SKM-1 treated with dmso at 0.1 percent for 144 hours (cell line): ENCODE measurements at regions not wholly inside any gene's neighbourhood (a gene's known extent, or its start where the extent isn't known, plus 50 kb on each side); places are given as distances from the start of the nearest gene placed in this dataset.
"Not testable (repeated sequence)": the region's sequence is repeated elsewhere in the genome, so short reads cannot be mapped to it uniquely, and the experiment has no call there.

Source experiments
- DNase-seq: peaks from one replicate; lab custom pipeline; 2025; ENCODE audit not compliant: unreplicated experiment; lab: John Stamatoyannopoulos, UW

DNA sequence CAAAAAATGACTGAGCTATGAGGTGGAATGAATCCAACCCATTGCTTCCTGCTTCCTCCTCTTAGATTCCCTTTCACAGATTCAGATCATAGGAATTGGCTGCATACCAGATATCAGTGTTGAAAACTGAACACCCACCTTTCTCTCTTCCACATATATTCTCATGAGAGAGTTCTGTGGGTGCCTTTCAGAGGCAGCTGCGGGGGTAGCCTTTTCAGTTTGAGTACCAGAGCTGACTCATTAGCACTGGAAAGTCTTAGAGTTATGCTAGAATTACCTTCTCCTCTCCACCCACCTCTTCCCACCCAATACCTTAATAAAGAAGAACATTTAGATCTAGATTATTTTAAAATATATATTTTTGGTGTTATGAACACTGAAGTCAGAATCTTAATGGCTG is 495.4 kb upstream of the SEL1L start:
- DNase-seq = no peak

DNA sequence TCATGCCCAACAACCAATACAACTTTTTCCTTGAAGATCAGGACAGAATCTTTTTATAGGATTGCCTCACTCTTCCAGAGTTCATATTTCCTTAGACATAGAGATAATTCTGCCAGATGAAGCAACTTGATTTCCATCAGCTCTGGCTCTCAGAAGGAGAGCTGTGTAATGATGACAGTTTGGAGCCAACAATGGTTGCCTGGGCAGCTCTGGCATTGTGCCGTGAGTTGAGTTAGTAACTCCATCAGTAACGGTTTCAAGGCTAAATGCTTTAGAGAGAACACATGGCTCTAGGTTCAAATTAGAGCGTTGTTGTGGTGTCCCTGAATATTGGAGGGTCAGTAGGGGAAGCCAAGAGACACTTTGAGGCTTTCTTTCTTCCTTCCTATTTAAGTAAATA is 501.7 kb upstream of the SEL1L start:
- no peak for DNase-seq

DNA sequence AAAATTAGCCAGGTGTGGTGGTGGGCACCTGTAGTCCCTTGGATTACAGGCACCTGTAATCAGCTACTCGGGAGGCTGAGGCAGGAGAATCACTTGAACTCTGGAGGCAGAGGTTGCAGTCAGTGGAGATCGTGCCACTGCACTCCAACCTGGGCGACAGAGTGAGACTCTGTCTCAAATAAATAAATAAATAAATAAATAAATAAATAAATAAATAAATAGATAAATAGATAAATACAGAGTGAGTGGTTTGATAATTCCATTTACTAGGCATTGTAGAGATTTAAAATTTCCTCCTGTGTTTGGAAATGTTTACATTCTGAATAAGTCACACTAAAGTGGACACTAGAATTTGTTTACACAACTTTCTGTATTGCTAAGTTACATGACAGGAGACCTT is 504.4 kb upstream of the SEL1L start:
- DNase-seq = not testable (repeated sequence)

DNA sequence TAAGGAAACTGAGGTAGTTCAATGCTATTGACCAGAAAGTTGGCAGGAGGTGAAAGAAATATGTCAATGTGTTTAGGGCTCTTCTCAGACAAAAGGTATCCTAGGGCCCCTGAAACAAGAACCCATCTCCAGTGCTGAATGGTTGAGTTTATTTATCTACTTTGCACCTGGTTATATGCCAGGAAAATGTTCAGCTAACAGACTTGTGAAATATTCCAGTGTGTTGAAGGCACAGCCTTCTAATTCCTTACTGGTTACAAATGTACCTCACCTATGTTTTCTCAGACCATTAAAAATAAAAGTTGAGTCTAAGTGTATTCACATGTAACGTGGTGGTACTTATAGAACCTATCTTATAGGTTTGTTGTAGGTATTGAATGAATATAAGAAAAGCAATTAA is 511.7 kb upstream of the SEL1L start:
- no peak for DNase-seq

DNA sequence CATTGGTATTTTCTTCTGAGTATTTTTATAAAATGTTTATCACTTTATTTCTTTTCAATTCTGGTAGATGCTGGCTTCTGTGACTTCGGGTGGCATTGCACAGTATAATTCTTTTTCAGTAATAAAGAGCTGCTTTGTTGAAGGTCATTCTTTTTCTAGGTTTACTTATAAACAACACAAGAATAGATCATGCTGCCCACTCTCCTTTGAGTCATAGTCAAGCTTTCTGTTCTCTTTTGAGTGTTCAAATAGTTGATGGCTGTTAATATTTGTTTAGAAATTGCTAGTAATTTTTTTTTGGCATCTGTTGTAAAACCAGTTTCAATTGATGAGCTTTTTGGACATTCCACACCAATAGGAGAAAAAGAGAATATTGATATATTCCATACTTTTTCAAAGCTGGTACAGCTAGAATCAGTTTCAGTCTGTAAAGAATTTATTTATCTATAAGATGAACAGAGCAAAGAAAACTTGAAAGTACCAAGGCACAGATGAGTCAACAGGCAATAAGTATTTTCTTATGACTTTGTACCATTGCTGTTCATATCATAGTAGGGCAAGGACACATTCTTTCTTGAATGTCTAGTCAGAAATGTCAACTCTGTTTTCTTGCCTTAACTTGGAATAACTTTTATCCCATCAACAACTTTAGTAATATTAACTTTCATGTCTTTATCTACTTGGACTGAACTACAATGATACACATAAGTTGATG is 513.0 kb upstream of the SEL1L start:
- no peak for DNase-seq

DNA sequence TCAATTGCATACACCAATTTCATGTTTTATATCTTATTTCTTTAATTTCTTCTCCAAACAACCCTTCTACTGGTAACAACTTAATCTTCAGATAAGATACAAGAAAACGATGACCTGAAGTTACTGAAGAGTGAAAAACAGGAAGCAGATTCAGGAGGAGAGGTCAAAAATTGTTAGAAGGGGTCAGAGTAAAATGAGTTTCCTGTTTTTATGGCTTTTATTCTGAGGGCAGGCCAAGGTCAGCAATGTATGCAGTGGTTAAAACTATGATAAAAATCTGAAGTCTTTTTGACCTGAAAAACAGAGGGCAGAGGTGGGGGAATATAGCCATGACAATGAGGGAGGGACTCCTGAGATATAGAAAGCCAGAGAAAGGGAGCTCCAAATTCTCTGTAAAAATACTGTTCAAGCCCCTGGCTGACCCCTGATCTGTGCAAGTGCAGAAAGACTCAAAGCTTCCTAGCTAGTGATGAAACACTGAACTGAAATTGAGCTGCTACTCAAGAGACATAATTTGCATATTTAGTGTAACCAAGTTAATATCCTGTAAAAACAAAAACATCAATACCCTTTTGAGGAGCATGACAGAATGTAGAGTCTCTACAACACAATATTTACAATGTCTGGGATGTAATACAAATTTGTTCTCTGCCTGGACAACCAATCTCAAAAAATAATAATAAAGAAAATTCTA is 514.3 kb upstream of the SEL1L start:
- DNase-seq = peak; percentile 7

DNA sequence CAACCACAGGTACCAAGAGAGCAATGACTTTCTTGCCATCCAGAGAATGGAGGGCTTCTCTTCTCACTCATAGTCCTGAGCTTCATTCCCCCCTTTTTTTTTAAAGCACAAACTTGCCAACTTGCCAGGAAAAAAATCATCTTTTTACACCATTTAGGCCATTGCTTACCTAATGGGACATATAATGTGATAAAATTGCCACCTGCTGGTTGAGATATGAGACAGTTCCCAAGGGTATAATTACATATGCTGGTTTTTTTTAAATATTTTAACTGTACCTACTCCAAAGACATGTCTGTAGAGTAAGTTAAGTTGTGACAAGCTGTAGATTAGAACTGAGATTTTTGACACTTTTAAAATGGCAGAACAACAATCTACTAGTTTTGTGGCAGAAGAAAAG is 519.1 kb upstream of the SEL1L start:
- no peak for DNase-seq

DNA sequence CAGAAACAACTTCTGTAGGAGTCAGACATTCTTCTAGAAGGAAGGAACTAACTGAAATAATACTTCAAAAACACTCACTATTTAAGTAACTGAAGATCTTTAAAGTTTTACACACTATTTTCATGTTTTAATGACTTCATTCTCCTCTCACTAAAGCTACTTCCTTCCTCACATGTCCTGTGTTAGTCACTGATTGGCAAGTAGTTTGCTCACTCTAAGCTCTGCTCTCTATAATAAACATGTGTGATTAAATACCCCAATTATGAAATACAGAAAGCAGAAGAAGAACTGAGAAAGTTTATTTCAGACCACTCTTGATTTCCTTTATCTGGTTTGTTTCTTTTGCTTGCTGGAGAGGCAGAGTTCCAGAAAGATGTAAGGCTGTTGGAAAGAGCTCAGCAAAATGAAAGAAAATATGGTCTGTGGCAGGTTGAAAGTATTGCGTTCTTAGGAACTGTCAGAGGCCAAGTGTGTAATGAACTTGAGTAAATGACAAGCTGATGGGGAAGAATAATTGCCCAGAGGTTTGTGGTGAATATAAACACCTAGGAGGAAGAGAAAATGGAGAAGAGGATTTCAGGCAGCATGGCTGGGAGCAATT is 522.0 kb upstream of the SEL1L start:
- peak; percentile 23 for DNase-seq

DNA sequence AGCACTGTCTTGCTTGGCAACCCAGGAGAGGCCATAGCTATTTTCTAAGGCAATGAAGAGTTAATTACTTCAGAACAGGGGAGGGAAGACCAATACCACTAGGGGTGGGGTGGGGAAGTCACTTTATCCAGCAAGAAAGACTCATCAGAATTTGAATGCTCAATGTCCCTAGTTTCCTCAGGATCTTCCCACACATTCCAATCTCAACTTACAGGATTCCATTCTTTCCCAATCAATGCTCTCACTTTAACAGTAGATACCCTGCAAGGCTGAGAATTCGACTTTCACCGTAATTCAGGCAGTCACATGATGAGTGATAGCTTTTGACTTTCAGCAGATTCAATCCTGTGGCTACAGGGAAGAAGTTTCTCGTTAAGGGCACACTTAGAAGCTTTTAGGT is 526.6 kb upstream of the SEL1L start:
- DNase-seq = no peak

DNA sequence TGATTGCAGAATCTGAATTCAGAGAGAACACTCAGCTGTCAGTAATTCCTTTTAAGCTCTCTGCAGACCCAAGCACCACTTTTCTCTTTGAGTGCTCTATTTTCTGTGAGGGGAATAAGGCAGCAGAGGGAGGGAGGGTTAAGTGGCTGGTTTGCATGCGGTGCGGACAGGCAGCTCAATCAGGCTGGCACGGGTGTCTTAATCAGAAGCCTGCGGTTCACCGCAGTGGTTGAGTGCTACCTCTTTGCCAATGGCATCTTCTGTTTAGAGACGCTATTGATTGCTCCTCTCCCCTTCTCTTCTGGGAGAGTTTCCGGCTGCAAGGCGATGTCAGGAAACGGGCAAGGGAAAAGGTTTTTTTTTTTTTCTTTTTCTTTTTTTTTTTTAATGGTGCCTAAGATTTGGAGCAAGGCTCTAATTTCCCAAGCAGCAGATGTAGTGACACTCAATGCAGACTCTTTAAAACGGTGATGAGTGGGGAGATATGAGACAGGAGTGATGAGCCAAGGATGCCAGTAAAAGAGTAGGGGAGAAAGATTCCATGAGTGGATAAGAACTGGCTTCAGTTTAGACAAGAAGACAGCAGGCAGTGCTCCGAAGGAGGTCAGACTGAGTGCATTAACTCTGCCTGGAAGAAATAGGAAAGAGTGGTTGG is 533.7 kb upstream of the SEL1L start:
- no peak for DNase-seq

DNA sequence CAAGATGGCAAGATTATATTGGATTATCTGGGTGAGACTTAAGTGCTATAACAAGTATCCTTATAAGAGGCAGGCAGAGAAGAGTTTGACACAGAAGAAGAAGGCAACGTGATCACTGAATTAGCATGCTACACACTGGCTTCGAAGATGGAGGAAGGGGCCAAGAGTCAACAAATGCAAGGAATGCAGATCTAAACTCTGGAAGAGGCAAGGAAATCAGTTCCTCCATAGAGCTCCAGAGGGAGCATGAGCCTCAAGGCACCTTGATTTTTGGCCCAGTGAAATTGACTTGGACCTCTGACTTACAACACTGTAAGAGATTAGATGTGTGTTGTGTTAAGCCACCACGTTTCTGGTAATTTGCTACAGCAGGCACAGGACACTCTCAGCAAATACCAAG is 536.4 kb upstream of the SEL1L start:
- no peak for DNase-seq

DNA sequence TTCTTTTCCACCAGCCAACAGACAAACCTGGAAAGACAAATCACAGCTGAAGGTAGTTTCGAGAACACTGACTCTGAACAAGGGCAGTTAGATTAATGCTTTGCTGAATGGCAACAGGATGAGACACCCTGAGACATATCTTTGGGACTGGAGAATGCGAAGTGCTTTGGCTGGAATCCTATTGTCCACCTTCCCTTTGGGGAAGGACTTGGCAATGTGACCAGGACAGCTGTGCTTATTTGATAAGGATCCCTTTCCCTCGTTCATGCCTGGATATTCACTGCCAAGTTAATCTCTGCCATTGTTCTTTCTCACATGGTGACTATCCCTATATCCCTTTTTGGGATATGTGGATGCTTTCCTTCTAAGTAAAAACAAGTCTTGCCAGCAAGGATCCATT is 537.1 kb upstream of the SEL1L start:
- DNase-seq = no peak

DNA sequence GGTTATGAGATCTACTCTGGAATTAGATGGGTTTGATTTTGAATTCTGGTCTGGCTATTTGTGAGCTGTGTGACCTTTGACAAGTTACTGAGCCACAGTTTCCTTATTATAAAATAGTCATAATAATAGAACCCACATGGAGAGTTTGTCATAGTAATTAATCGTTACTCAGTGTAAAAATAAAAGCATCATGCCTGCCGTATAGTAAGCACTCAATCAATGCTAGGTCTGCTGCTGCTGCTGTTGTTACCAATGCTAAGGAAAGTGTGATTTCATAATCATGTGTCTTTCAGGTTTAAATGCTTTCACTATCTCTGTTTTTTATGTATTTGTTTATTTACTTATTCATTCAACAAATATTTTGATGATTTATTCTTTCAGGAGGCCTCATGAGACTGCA is 539.9 kb upstream of the SEL1L start:
- DNase-seq = no peak

DNA sequence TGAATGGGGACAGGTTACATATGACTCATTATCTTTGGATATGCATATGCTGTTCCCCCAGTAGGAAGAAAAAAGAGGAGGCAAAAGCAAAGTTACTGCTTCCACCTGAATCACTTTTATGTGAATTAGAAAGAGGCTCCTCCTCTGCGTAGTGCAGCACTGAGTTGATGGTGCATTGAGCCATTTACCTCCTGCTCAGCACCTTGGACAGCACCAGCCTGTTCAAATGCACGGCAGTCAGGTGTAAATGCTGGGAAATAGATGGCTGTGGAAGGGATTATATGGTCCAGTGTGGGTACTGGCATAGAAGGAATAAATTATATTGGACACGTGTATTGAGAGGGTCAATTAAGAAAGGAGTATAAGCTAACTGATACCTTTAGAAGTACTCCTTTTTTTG is 541.9 kb upstream of the SEL1L start:
- DNase-seq = no peak

DNA sequence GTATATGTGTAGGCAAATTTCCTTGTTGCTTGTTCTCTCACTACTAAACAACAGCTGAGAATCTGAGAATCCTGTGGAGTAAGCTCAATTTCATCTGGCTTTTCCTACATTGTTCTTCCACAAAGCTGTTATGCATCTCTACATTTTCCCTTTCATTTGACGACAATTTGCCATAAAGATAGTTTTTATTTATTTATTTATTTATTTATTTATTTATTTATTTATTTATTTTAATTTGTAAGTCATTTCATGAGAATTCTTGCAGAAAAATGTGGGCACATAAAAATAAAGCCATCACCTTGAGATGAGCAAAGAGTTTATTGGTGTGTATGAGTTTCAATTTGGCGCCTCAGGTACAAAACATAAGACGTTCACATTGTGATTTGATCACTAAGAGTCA is 545.9 kb upstream of the SEL1L start:
- DNase-seq = no peak

DNA sequence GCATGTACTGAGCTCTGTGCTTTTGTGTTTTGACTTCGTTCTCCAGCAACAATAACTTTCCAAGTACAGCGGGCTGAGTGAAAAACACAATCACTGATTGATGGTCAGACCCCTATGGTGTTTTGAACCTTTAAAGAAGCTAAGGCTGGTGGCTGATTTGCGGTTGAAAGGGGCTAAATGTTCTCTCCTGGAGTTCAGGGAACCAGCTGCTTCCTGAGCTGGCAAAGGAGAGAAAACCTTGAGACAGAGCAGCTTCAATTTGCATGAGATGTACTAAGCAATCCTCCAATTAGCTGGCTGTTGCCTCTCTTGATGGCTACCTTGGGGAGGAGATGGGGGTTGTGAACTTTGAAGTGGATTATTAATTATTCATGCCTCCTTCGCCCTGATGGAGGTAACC is 546.7 kb upstream of the SEL1L start:
- no peak for DNase-seq

DNA sequence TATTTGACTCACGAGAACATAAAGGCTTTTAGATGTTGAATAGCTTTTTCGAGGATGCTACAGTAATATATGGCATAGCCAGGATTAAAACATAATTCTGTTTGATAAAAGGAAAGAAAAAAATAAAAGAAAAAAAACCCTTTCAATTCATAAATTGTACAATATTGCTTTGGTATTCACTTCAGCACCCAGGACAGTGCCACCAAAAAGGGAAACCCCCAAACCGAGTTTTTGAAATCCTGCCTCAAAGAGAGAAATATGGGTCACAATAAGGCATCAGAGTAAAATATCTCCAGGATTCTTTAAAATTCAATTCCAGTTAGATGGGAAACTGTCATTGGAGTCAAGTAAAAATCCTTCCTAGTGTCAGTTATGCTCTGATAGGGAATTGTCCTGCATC is 551.2 kb upstream of the SEL1L start:
- no peak for DNase-seq

DNA sequence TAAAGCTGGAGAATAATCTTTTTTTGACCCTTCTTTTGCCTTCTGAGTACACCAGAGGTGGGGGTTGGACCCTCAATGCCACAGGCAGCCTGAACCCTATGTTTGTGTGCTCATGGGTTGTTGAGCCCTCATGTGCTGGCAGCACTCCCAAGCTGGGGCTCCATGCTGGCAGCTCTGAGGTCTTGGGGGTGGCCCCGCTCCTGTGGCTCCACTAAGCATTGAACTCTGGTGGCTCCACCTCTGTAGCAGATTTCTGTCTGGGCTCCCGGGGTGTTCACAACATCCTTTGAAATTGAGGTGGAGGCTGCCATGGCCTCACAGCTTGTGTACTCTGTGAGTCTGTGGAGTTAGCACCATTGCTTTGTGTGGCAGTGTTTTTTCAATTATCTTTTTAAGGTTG is 557.4 kb upstream of the SEL1L start:
- no peak for DNase-seq

DNA sequence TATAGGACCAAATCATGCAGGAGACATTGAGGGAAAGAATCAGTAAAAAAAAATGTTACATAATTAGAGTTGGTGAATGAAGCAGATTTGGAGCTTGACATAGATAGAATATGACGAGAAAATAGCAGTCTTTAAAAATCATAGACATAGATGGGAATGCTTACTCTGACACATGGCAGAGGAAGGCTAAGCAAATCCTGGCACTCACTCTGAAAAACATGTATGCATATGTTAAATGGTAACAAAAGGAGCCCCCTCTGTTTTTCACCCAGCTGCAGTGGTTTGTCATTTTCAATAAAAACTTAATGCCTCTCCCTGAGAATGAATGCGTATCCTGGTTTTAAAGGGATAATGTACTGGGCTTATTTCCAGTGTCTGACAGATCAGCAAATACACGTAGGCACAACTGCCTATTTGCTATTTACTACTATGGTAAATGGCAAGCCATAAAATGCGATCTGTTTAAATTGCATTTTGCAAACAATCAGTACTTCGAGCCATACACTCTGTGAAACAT is 561.2 kb upstream of the SEL1L start:
- DNase-seq = no peak

DNA sequence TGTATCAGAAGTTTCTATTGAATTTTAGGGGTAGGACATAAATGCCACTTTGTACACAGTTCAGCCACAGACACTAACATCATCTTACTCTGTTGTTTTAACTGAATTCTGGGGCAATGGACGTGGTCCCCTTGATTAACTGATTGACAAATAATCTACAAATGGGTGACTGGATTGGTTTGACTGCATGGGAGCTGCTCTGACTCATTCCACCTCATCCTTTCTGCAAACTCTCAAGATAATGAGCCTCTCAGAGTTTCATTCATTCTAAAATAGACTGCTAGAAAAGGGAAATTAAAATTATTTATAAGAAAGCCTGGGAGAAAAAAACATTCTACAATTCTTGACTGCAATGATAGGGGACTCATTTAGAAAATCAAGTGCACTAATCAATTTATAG is 570.4 kb upstream of the SEL1L start:
- DNase-seq = no peak

DNA sequence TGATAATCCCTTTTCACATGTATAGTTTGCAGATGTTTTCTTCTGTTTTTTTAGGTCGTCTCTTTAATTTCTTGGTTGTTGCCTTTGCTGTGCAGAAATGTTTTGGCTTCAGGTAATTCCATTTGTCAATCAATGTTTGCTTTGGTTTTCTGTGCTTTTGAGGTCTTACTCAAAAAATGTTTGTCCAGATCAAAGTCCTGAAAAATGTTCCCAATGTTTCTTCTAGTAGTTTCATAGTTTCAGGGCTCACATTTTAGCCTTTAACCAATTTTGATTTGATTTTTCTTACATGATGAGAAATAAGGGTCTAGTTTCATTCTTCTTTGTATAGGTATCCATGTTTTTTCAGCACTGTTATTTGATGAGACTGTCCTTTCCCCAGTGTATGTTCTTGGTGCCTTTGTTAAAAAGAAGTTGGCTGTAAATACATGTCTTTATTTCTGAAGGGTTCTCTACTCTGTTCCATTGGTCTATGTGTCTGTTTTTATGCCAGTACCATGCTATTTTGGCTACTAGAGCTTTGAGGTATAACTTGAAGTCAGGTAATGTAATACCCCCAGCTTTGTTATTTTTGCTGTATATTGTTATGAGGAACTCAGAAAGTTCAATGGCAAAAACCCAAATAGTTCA is 578.7 kb upstream of the SEL1L start:
- no peak for DNase-seq
